Prostate gland (tissue), 2 donors: ENCODE measurements at regions not wholly inside any gene's neighbourhood (a gene's known extent, or its start where the extent isn't known, plus 50 kb on each side); places are given as distances from the start of the nearest gene placed in this dataset.

Source experiments
- DNase-seq: peaks from one replicate; pipeline ENCODE4 v3.0.0-alpha.2; 2019; ENCODE audit warnings: low spot score
- H3K27ac ChIP-seq, 2 donors: fragments of 200-600 bp; sonication (generic); 2 replicates each; pipeline ENCODE4 v1.5.1; 2017 to 2019
- H3K27me3 ChIP-seq: fragments of 200-600 bp; sonication (generic); replicated peaks from 2 replicates; pipeline ENCODE4 v1.5.1; 2019; ENCODE audit not compliant: insufficient read depth
- H3K36me3 ChIP-seq, 2 donors: fragments of 200-600 bp; sonication (generic); 1 replicate in 1 of 2; 2 replicates in 1 of 2; pipeline versions ENCODE4 v1.5.1 to v1.8.1; 2017 to 2019
- H3K4me1 ChIP-seq: fragments of 200-600 bp; sonication (generic); replicated peaks from 2 replicates; pipeline ENCODE4 v1.5.1; 2019
- H3K4me3 ChIP-seq, 2 donors: fragments of 200-600 bp; sonication (generic); 2 replicates each; pipeline ENCODE4 v1.5.1; 2017 to 2019
- H3K9me3 ChIP-seq: fragments of 200-600 bp; sonication (generic); 2 replicates; pipeline ENCODE4 v1.5.1; 2017
- POLR2A ChIP-seq: fragments of 450-650 bp; IDR thresholded peaks from one replicate; pipeline ENCODE4 v1.6.1; 2016; ENCODE audit warnings: antibody characterized with exemption, mild to moderate bottlenecking
- POLR2AphosphoS5 ChIP-seq: sonication (generic); formaldehyde crosslinking; IDR thresholded peaks from one replicate; pipeline ENCODE4 v1.6.1; 2017; ENCODE audit warnings: antibody characterized with exemption
- WGBS: methylation state at CpG from one replicate; pipeline ENCODE4 v1.1.5; 2018; 5-methylcytosine and 5-hydroxymethylcytosine counted together
- intact Hi-C: fragments of 100-400 bp; cut with DNase I; formaldehyde crosslinking; loops from one replicate; pipeline ENCODE4 v1.14.2; 2022
- TF ChIP-seq, protein P1 (sequence below), 4 experiments: fragments of 200-600 bp in 2 of 4; fragments of 450-650 bp in 2 of 4; sonication (generic) in 2 of 4; IDR thresholded peaks; 1 replicate in 3 of 4; 2 replicates in 1 of 4; pipeline ENCODE4 v1.5.1; 2016 to 2019; ENCODE audit warnings: antibody characterized with exemption in 4 of 4, mild to moderate bottlenecking in 2 of 4, moderate library complexity in 2 of 4

DNA sequence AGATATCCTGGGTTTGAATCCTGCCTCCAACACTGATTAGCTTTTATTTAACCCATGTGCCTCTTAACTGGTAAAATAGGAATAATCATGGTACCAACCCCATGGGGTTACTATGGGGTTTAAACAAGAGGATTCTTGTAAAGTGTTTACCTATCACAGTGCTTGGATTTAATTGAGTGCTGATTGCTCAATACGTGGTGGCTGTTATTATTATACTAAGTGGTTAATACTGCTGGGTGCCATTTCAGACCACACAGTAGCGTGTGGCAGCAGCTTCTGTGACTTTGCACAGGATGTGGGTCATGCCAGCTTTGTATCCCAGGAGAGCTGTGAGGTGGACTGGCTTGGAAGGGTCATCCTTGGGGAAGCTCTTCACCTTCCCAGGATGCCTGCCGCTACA lies 177.2 kb downstream of the SEC23IP start:
- Histone ChIP-seq H3K27me3 (no peaks in the 10 kb centered on the region), H3K36me3 (no peaks in the 10 kb centered on the region), H3K9me3 (no peaks in the 10 kb centered on the region), H3K27ac (no peak overlapping the region), H3K4me3 (no peak overlapping the region), H3K4me1 (no peaks in the 10 kb centered on the region)
- TF ChIP-seq, protein P1, sequence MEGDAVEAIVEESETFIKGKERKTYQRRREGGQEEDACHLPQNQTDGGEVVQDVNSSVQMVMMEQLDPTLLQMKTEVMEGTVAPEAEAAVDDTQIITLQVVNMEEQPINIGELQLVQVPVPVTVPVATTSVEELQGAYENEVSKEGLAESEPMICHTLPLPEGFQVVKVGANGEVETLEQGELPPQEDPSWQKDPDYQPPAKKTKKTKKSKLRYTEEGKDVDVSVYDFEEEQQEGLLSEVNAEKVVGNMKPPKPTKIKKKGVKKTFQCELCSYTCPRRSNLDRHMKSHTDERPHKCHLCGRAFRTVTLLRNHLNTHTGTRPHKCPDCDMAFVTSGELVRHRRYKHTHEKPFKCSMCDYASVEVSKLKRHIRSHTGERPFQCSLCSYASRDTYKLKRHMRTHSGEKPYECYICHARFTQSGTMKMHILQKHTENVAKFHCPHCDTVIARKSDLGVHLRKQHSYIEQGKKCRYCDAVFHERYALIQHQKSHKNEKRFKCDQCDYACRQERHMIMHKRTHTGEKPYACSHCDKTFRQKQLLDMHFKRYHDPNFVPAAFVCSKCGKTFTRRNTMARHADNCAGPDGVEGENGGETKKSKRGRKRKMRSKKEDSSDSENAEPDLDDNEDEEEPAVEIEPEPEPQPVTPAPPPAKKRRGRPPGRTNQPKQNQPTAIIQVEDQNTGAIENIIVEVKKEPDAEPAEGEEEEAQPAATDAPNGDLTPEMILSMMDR (IDR thresholded peaks at IDR 0.05): no peak
- TF ChIP-seq POLR2A (no peak), POLR2AphosphoS5 (no peak)
- WGBS: 56% methylated on average over 3 of the region's 3 CpGs
- intact Hi-C loops: no loop called here
- no peak for DNase-seq

DNA sequence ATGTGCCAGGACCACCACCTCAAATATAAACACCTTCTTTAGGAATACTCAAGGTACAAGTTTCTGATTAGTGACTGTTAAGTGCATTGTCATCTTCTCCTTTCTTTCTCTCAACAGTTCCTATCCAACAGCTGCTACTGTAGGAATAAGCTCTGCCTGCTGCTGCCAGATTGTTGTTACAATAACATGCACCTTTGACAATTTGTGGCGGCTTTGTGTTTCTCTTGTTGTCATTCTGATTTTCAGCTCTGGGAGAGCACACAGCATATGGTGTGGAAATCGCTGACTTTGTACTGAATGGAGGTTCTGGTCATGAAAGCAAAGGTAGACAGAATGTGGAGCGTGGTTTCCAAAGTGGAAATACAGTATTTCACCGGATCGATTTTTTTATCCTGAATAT lies 182.8 kb downstream of the SEC23IP start:
- no peaks in the 10 kb centered on the region for H3K4me1 ChIP-seq
- no peaks in the 10 kb centered on the region for H3K27me3 ChIP-seq
- H3K4me3 ChIP-seq: no peak overlapping the region
- H3K36me3 ChIP-seq: no peaks in the 10 kb centered on the region
- H3K9me3 ChIP-seq: no peaks in the 10 kb centered on the region
- intact Hi-C loops: no loop called here
- TF ChIP-seq POLR2A (no peak), POLR2AphosphoS5 (no peak)
- TF ChIP-seq, protein P1 (IDR thresholded peaks at IDR 0.05): no peak
- no peak overlapping the region for H3K27ac ChIP-seq
- WGBS: 88% methylated on average over 5 of the region's 5 CpGs
- DNase-seq: no peak

DNA sequence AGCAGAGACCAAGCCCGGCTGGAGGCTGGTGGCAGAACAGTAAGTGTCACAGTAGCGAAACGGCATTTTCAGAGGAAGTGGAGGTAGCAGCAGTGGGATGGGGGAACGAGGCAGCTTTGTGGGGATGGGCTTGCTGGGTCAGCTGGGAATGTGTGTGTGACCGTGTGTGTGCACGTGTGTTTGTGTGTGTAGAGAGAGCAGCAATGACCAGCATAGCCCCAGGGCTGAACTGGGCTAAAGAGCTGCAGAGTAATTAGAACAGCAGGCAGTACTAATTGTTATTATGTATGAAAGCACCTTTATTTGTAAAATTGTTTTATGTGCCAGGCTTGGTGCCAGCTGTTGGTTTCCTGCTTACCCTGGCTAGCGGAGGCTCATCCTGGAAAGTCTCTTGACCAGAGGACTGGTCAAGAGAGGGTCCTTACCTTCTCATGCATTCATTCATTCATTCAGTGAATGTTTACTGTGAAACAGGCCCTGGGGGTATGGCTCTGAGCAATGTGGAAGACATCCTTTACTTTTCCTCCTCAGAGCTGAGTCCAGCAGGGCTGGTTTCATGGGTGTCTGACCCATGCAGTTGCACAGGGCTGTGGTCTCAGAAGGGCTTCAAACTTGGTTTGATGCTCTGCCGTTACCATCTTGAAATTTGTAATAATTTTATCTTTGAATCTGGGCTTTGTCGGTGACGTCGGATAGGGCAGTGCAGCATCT lies 184.6 kb downstream of the SEC23IP start:
- WGBS: 59% methylated on average over 11 of the region's 11 CpGs
- H3K27ac ChIP-seq: no peak overlapping the region
- DNase-seq: no peak
- no peaks in the 10 kb centered on the region for H3K9me3 ChIP-seq
- no peaks in the 10 kb centered on the region for H3K4me1 ChIP-seq
- intact Hi-C loops: no loop called here
- H3K4me3 ChIP-seq: no peak overlapping the region
- H3K36me3 ChIP-seq: no peaks in the 10 kb centered on the region
- TF ChIP-seq, protein P1 (IDR thresholded peaks at IDR 0.05): no peak
- TF ChIP-seq POLR2A (no peak), POLR2AphosphoS5 (no peak)
- H3K27me3 ChIP-seq: no peaks in the 10 kb centered on the region

DNA sequence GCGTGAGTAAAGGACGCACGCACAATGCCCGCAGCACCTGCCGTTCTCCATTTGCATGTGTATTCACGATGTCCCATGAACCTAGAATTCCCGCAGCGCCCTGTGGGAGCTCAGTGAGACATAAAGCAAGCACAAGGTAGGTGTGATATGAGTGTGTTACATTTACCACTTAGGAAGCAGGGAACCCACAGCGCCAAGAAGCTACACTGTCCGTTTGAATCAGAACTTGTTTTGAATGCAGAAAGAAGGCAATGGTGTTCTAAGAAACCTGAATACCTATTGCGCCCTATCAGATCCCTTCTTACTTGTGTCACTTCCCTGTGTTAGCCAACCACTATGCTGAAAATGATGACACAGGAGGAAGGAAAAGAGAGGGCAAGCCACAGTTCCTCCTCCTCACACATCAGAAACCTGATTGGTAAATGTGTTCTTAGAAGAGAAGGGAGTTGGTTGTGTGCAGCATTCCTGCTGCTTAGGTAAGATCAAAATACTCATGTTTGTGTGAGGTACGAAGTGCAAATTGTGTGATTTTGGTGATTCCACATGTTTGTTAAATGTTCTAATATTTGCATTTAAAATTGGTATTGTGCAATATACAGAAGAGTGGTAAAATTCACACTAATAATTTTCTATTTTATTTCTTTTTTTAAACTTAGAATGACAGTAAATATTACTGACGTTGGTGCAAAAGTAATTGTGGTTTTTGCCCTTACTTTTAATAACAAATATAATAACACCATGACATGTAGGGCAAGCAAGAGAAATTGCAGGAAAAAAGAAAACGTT lies 185.4 kb downstream of the SEC23IP start:
- no peaks in the 10 kb centered on the region for H3K36me3 ChIP-seq
- intact Hi-C loops: no loop called here
- no peak overlapping the region for H3K27ac ChIP-seq
- no peak for DNase-seq
- H3K9me3 ChIP-seq: no peaks in the 10 kb centered on the region
- H3K4me3 ChIP-seq: no peak overlapping the region
- H3K27me3 ChIP-seq: no peaks in the 10 kb centered on the region
- WGBS: 69% methylated on average over 14 of the region's 14 CpGs
- TF ChIP-seq POLR2AphosphoS5: no peak
- no peak for TF ChIP-seq POLR2A
- TF ChIP-seq, protein P1 (IDR thresholded peaks at IDR 0.05): no peak
- H3K4me1 ChIP-seq: no peaks in the 10 kb centered on the region
